K562 (cell line): ENCODE measurements at regions not wholly inside any gene's neighbourhood (a gene's known extent, or its start where the extent isn't known, plus 50 kb on each side); places are given as distances from the start of the nearest gene placed in this dataset.

Experiments
- ATAC-seq: fragments of 200-7000 bp; cut with Tn5 transposase; 3 replicates; pipeline ENCODE4 v1.9.1; 2020; ENCODE audit warnings: moderate library complexity
- BruUV-seq: library from RNA; stranded (reverse); fragments of 400-500 nt; replicated peaks from 2 replicates; lab custom pipeline; 2021; lab: Mats Ljungman, UMichigan
- CTCF ChIA-PET: fragments of 300-600 bp; formaldehyde crosslinking; extraction: SDS; loops from one replicate; lab custom pipeline; 2021; ENCODE audit warnings: low intra/inter-chr PET ratio; lab: Yijun Ruan, JAX
- POLR2A ChIA-PET: fragments of 300-600, 350-650 bp; sonication (Branson Sonifier 250); formaldehyde crosslinking; extraction: SDS; loops from one replicate; lab custom pipeline; 2021; ENCODE audit warnings: antibody characterized with exemption, inconsistent platforms; lab: Yijun Ruan, JAX
- DNase-seq, 4 experiments: peaks; one replicate each; pipeline versions ENCODE4 v3.0.0 to v3.0.0-alpha.2; 2011 to 2018; ENCODE audit warnings: low spot score in 3 of 4, mixed read lengths in 3 of 4; ENCODE audit errors: extremely low read depth in 1 of 4
- FAIRE-seq: peaks from 2 replicates; lab custom pipeline; 2011; peaks lifted over from hg19 to GRCh38; lab: Jason Lieb, UNC
- H2AFZ ChIP-seq: 2 replicates; pipeline ENCODE4 v1.6.0; 2011; ENCODE audit warnings: low read depth, low read length, control low read depth, inconsistent platforms
- H3K27ac ChIP-seq: fragments of 200-600 bp; 3 replicates; pipeline ENCODE4 v1.8.0; 2011; ENCODE audit warnings: low read depth, mild to moderate bottlenecking, control low read depth, inconsistent platforms, low read length, moderate library complexity, mixed read lengths; ENCODE audit errors: extremely low read depth
- H3K27me3 ChIP-seq, 2 experiments: fragments of 300-600 bp in 1 of 2; 2 replicates in 1 of 2; 3 replicates in 1 of 2; pipeline versions ENCODE4 v1.6.0 to v1.8.0; 2011; ENCODE audit warnings: inconsistent platforms in 2 of 2, low read length in 2 of 2, mild to moderate bottlenecking in 1 of 2, mixed read lengths in 1 of 2, moderate library complexity in 1 of 2; ENCODE audit not compliant: control insufficient read depth in 2 of 2, insufficient read depth in 2 of 2
- H3K36me3 ChIP-seq: fragments of 300-600 bp; 3 replicates; pipeline ENCODE4 v1.8.0; 2011; ENCODE audit warnings: mild to moderate bottlenecking, low read length, inconsistent platforms; ENCODE audit not compliant: control insufficient read depth, insufficient read depth
- H3K4me1 ChIP-seq, 2 experiments: fragments of 200-600 bp in 1 of 2; replicated peaks in 1 of 2; 2 replicates in 1 of 2; 3 replicates in 1 of 2; pipeline versions ENCODE4 v1.5.1 to v1.8.0; 2011; ENCODE audit warnings: inconsistent platforms in 2 of 2, low read length in 2 of 2, mild to moderate bottlenecking in 1 of 2, mixed read lengths in 1 of 2, moderate library complexity in 1 of 2; ENCODE audit not compliant: control insufficient read depth in 2 of 2, insufficient read depth in 2 of 2
- H3K4me2 ChIP-seq: 2 replicates; pipeline ENCODE4 v1.6.1; 2011; ENCODE audit warnings: low read length, control low read depth, inconsistent platforms, mixed read lengths; ENCODE audit not compliant: insufficient read depth
- H3K4me3 ChIP-seq: fragments of 200-600 bp; sonication (generic), shearing (Covaris generic); 2 replicates; pipeline ENCODE4 v1.5.1; 2016; ENCODE audit warnings: control low read depth, inconsistent platforms
- H3K79me2 ChIP-seq: fragments of 200-600 bp; 3 replicates; pipeline ENCODE4 v1.8.0; 2011; ENCODE audit warnings: low read length, inconsistent platforms; ENCODE audit not compliant: control insufficient read depth, insufficient read depth
- H3K9ac ChIP-seq, 2 experiments: 2 replicates each; pipeline versions ENCODE4 v1.6.0 to v1.6.1; 2011; ENCODE audit warnings: low read depth in 2 of 2, low read length in 2 of 2, control low read depth in 1 of 2, inconsistent platforms in 1 of 2, mild to moderate bottlenecking in 1 of 2, mixed read lengths in 1 of 2; ENCODE audit not compliant: insufficient read depth in 1 of 2
- H3K9me1 ChIP-seq: one replicate; pipeline ENCODE4 v1.6.0; 2011; ENCODE audit warnings: inconsistent platforms, mild to moderate bottlenecking, low read length, moderate library complexity; ENCODE audit not compliant: control insufficient read depth, insufficient read depth
- H3K9me3 ChIP-seq: replicated peaks from 2 replicates; pipeline ENCODE4 v1.5.1; 2011; ENCODE audit warnings: low read depth, low read length, inconsistent platforms; ENCODE audit not compliant: control insufficient read depth, insufficient read depth
- H4K20me1 ChIP-seq: replicated peaks from 2 replicates; pipeline ENCODE4 v1.6.1; 2011; ENCODE audit warnings: low read length, inconsistent platforms, mixed read lengths; ENCODE audit not compliant: control insufficient read depth, insufficient read depth
- CBX1 ChIP-seq: sonication (generic); IDR thresholded peaks from 2 replicates; pipeline ENCODE4 v1.6.1; 2016; ENCODE audit warnings: antibody characterized with exemption, low read depth, mild to moderate bottlenecking
- EWSR1 ChIP-seq: fragments of 450-650 bp; IDR thresholded peaks from 2 replicates; pipeline ENCODE4 v1.6.1; 2018; ENCODE audit warnings: borderline replicate concordance, mild to moderate bottlenecking, low read depth, moderate library complexity; ENCODE audit not compliant: partially characterized antibody
- HMG20A ChIP-seq: fragments of 450-650 bp; formaldehyde crosslinking; conservative IDR thresholded peaks from 2 replicates; pipeline ENCODE4 v1.4.0; 2020; ENCODE audit warnings: mild to moderate bottlenecking, mixed read lengths
- TRIM24 ChIP-seq, 2 experiments: fragments of 450-650 bp; IDR thresholded peaks; 2 replicates each; pipeline ENCODE4 v1.6.1; 2016
- WGBS: fragments of 100-300 bp; shearing (Covaris generic); methylation state at CpG from one replicate; pipeline ENCODE4 v1.1.6; 2016; ENCODE audit warnings: low coverage, mixed read lengths; ENCODE audit not compliant: insufficient coverage; ENCODE audit errors: missing lambda C conversion rate; 5-methylcytosine and 5-hydroxymethylcytosine counted together
- in situ Hi-C: fragments of 300-500 bp; cut with MboI; formaldehyde crosslinking; loops from 4 replicates; pipeline ENCODE4 v1.15.0; 2018; ENCODE audit warnings: inconsistent platforms, mixed read lengths
- intact Hi-C: fragments of 100-400 bp; cut with micrococcal nuclease; formaldehyde crosslinking; loops from 2 replicates; pipeline ENCODE4 v1.14.2; 2022

GRCh38 chr7:24517166-24517565 lies 56.1 kb upstream of the PALS2 start:
- no TSS peak for BruUV-seq
- Histone ChIP-seq H4K20me1 (no peaks in the 10 kb centered on the region), H3K4me3 (no peak overlapping the region), H3K27ac (no peak overlapping the region), H3K79me2 (no peaks in the 10 kb centered on the region), H3K4me2 (no peak overlapping the region), H3K9me1 (no peaks in the 10 kb centered on the region), H2AFZ (no peak overlapping the region), H3K9ac (no peak overlapping the region), H3K4me1 (no peaks in the 10 kb centered on the region), H3K27me3 (peaks cover 0 to 4% of the 10 kb centered on the region in 2 experiments; a peak in 3 of 5 replicates), H3K9me3 (no peaks in the 10 kb centered on the region), H3K36me3 (no peaks in the 10 kb centered on the region)
- FAIRE-seq, result no peak
- in situ Hi-C loops, result no loop called here
- TF ChIP-seq TRIM24 (IDR thresholded peaks at IDR 0.05), result no peak
- no peak for TF ChIP-seq HMG20A
- no peak for TF ChIP-seq EWSR1
- POLR2A ChIA-PET, result no interaction called here
- intact Hi-C loops, result no loop called here
- WGBS, result 0% methylated on average over 1 of the region's 1 CpG
- no peak for ATAC-seq
- CTCF ChIA-PET, result no interaction called here
- no peak for DNase-seq

- no peaks in the 10 kb centered on the region for H4K20me1 ChIP-seq
- no peak for FAIRE-seq
- in situ Hi-C loops (no loop called here), intact Hi-C loops (no loop called here)
- no peaks in the 10 kb centered on the region for H3K9me3 ChIP-seq
- no peak for TF ChIP-seq CBX1
- H3K79me2 ChIP-seq, result no peaks in the 10 kb centered on the region
- WGBS, result 5% methylated on average over 2 of the region's 2 CpGs
- BruUV-seq, result no TSS peak
- H2AFZ ChIP-seq, result no peak overlapping the region
- ChIA-PET CTCF (no interaction called here), POLR2A (interaction anchor here (0.6 to 0.8 kb wide), 2 partner anchors 25 to 798 kb away, joined by 3 read pairs; no protein-coding TSS in a partner anchor)
- H3K9me1 ChIP-seq, result no peaks in the 10 kb centered on the region
- H3K27me3 ChIP-seq, result no peaks in the 10 kb centered on the region
- no peak for ATAC-seq
- H3K4me1 ChIP-seq, result no peaks in the 10 kb centered on the region
- no peak for DNase-seq
- no peaks in the 10 kb centered on the region for H3K36me3 ChIP-seq
- no peak overlapping the region for H3K9ac ChIP-seq
- no peak overlapping the region for H3K4me3 ChIP-seq
- H3K27ac ChIP-seq, result no peak overlapping the region
- no peak overlapping the region for H3K4me2 ChIP-seq
These were observed 51.2 kb upstream of the PALS2 start for GRCh38 chr7:24521917-24522623.
